Retinal pigment epithelial cell (primary cell): ENCODE measurements at regions not wholly inside any gene's neighbourhood (a gene's known extent, or its start where the extent isn't known, plus 50 kb on each side); places are given as distances from the start of the nearest gene placed in this dataset.
"Not testable (repeated sequence)": the region's sequence is repeated elsewhere in the genome, so short reads cannot be mapped to it uniquely, and the experiment has no call there.

Experiments used
- DNase-seq: peaks from one replicate; pipeline ENCODE4 v3.0.0-alpha.2; 2010; ENCODE audit warnings: low read depth
- H3K4me3 ChIP-seq: 2 replicates; pipeline ENCODE4 v1.5.1; 2011; ENCODE audit warnings: mild to moderate bottlenecking, low read length, control low read depth, moderate library complexity
- CTCF ChIP-seq: conservative IDR thresholded peaks from 2 replicates; pipeline ENCODE4 v1.5.1; 2011; ENCODE audit warnings: low read depth, low read length, control low read depth, inconsistent platforms

- H3K4me3 ChIP-seq: no peak overlapping the region
- DNase-seq: no peak
- no peak for TF ChIP-seq CTCF
These were observed 570.6 kb downstream of the RIT2 start for GRCh38 chr18:42544901-42545300.

- no peak for TF ChIP-seq CTCF
- DNase-seq: no peak
- no peak overlapping the region for H3K4me3 ChIP-seq
These were observed 569.7 kb downstream of the RIT2 start for GRCh38 chr18:42545825-42546224.

- DNase-seq: no peak
- H3K4me3 ChIP-seq: no peak overlapping the region
- TF ChIP-seq CTCF: no peak
These were observed 567.0 kb downstream of the RIT2 start for GRCh38 chr18:42548493-42548892.

GRCh38 chr18:42549596-42549995 is 565.9 kb downstream of the RIT2 start:
- DNase-seq: no peak
- TF ChIP-seq CTCF: no peak
- H3K4me3 ChIP-seq: no peak overlapping the region

GRCh38 chr18:42552559-42552958 is 562.9 kb downstream of the RIT2 start:
- H3K4me3 ChIP-seq: not testable (repeated sequence)

GRCh38 chr18:42559069-42559690 is 556.3 kb downstream of the RIT2 start:
- no peak overlapping the region for H3K4me3 ChIP-seq
- DNase-seq: no peak
- TF ChIP-seq CTCF: no peak

More at GRCh38 chr18:42552559-42552958, 562.9 kb downstream of the RIT2 start:
- DNase-seq: not testable (repeated sequence)

- no peak for TF ChIP-seq CTCF
- DNase-seq: no peak
These were observed 554.0 kb downstream of the RIT2 start for GRCh38 chr18:42561521-42561920.

GRCh38 chr18:42563995-42564394 is 551.5 kb downstream of the RIT2 start:
- TF ChIP-seq CTCF: no peak
- DNase-seq: no peak
- no peak overlapping the region for H3K4me3 ChIP-seq

More at GRCh38 chr18:42561521-42561920, 554.0 kb downstream of the RIT2 start:
- H3K4me3 ChIP-seq: no peak overlapping the region
